ENCODE measurements at regions not wholly inside any gene's neighbourhood (a gene's known extent, or its start where the extent isn't known, plus 50 kb on each side); places are given as distances from the start of the nearest gene placed in this dataset.

GRCh38 chr5:167264348-167264747 is 1027.1 kb upstream of the WWC1 start:
- H3K9me3 Mint-ChIP-seq (ENCODE audit: low read depth): no peaks in the 10 kb centered on the region
- H3K4me3 Mint-ChIP-seq (ENCODE audit: low read depth): no peak overlapping the region
- no peak for TF ChIP-seq CTCF (IDR thresholded peaks at IDR 0.05; ENCODE audit: unreplicated experiment)
- no peaks in the 10 kb centered on the region for H3K36me3 Mint-ChIP-seq (ENCODE audit: insufficient read depth)
- no peak overlapping the region for H3K27ac Mint-ChIP-seq
- no peaks in the 10 kb centered on the region for H3K27me3 Mint-ChIP-seq
- DNase-seq (ENCODE audit: low spot score, unreplicated experiment): no peak
- no peaks in the 10 kb centered on the region for H3K4me1 Mint-ChIP-seq (ENCODE audit: low read depth)

- no peaks in the 10 kb centered on the region for H3K36me3 Mint-ChIP-seq (ENCODE audit: insufficient read depth)
- no peak for DNase-seq (ENCODE audit: low spot score, unreplicated experiment)
- H3K4me3 Mint-ChIP-seq (ENCODE audit: low read depth): no peak overlapping the region
- no peaks in the 10 kb centered on the region for H3K4me1 Mint-ChIP-seq (ENCODE audit: low read depth)
- no peak overlapping the region for H3K27ac Mint-ChIP-seq
- no peaks in the 10 kb centered on the region for H3K9me3 Mint-ChIP-seq (ENCODE audit: low read depth)
- no peak for TF ChIP-seq CTCF (IDR thresholded peaks at IDR 0.05; ENCODE audit: unreplicated experiment)
- peaks cover 3% of the 10 kb centered on the region for H3K27me3 Mint-ChIP-seq
Measured at GRCh38 chr5:167268337-167268736, 1023.1 kb upstream of the WWC1 start.

GRCh38 chr5:167269146-167269545 is 1022.3 kb upstream of the WWC1 start:
- TF ChIP-seq CTCF (IDR thresholded peaks at IDR 0.05; ENCODE audit: unreplicated experiment): no peak
- Mint-ChIP-seq H3K4me3 (ENCODE audit: low read depth) (no peak overlapping the region), H3K4me1 (ENCODE audit: low read depth) (no peaks in the 10 kb centered on the region), H3K27ac (no peak overlapping the region), H3K9me3 (ENCODE audit: low read depth) (no peaks in the 10 kb centered on the region), H3K36me3 (ENCODE audit: insufficient read depth) (no peaks in the 10 kb centered on the region), H3K27me3 (peaks cover 3% of the 10 kb centered on the region)
- DNase-seq (ENCODE audit: low spot score, unreplicated experiment): no peak

GRCh38 chr5:167271081-167271480 is 1020.4 kb upstream of the WWC1 start:
- no peak for DNase-seq (ENCODE audit: low spot score, unreplicated experiment)
- TF ChIP-seq CTCF (IDR thresholded peaks at IDR 0.05; ENCODE audit: unreplicated experiment): no peak
- Mint-ChIP-seq H3K27ac (no peak overlapping the region), H3K27me3 (peaks cover 3% of the 10 kb centered on the region), H3K4me1 (ENCODE audit: low read depth) (no peaks in the 10 kb centered on the region), H3K36me3 (ENCODE audit: insufficient read depth) (no peaks in the 10 kb centered on the region), H3K4me3 (ENCODE audit: low read depth) (no peak overlapping the region), H3K9me3 (ENCODE audit: low read depth) (no peaks in the 10 kb centered on the region)

- no peak for TF ChIP-seq CTCF (IDR thresholded peaks at IDR 0.05; ENCODE audit: unreplicated experiment)
- peaks cover 3% of the 10 kb centered on the region for H3K27me3 Mint-ChIP-seq
- no peaks in the 10 kb centered on the region for H3K4me1 Mint-ChIP-seq (ENCODE audit: low read depth)
- H3K27ac Mint-ChIP-seq: no peak overlapping the region
- no peak overlapping the region for H3K4me3 Mint-ChIP-seq (ENCODE audit: low read depth)
- DNase-seq (ENCODE audit: low spot score, unreplicated experiment): no peak
- no peaks in the 10 kb centered on the region for H3K36me3 Mint-ChIP-seq (ENCODE audit: insufficient read depth)
- no peaks in the 10 kb centered on the region for H3K9me3 Mint-ChIP-seq (ENCODE audit: low read depth)
Measured at GRCh38 chr5:167271511-167271910, 1019.9 kb upstream of the WWC1 start.
